Uterus (tissue), 2 donors: ENCODE measurements at regions not wholly inside any gene's neighbourhood (a gene's known extent, or its start where the extent isn't known, plus 50 kb on each side); places are given as distances from the start of the nearest gene placed in this dataset.

Source experiments
- POLR2A ChIP-seq, 2 donors: fragments of 450-650 bp; IDR thresholded peaks; one replicate each; pipeline ENCODE4 v1.6.1; 2016; ENCODE audit warnings: antibody characterized with exemption in 2 of 2, mild to moderate bottlenecking in 1 of 2, moderate library complexity in 1 of 2
- TF ChIP-seq, protein P1 (sequence below), 4 experiments: fragments of 200-600 bp in 2 of 4; fragments of 450-650 bp in 2 of 4; sonication (generic) in 2 of 4; IDR thresholded peaks; one replicate each; pipeline ENCODE4 v1.5.1; 2016 to 2019; ENCODE audit warnings: antibody characterized with exemption in 4 of 4, mild to moderate bottlenecking in 2 of 4, moderate library complexity in 1 of 4

DNA sequence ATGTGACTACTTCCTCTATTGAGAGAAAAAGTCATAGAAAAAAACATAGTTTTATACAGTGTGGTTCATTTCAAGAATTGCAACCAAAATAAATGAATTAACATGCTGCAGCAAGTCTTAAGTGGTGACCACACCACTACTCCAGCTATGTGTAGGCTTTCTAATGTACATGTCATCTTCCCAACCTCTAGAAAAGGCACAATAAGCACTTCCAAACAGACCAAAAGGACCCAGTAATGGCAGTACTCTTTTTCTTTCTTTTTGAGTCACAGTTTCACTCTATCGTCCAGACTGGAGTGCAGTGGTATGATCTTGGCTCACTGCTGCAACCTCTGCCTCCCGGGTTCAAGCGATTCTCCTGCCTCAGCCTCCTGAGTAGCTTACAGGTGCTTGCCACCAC is 219.3 kb upstream of the KBTBD8 start:
- TF ChIP-seq, protein P1, sequence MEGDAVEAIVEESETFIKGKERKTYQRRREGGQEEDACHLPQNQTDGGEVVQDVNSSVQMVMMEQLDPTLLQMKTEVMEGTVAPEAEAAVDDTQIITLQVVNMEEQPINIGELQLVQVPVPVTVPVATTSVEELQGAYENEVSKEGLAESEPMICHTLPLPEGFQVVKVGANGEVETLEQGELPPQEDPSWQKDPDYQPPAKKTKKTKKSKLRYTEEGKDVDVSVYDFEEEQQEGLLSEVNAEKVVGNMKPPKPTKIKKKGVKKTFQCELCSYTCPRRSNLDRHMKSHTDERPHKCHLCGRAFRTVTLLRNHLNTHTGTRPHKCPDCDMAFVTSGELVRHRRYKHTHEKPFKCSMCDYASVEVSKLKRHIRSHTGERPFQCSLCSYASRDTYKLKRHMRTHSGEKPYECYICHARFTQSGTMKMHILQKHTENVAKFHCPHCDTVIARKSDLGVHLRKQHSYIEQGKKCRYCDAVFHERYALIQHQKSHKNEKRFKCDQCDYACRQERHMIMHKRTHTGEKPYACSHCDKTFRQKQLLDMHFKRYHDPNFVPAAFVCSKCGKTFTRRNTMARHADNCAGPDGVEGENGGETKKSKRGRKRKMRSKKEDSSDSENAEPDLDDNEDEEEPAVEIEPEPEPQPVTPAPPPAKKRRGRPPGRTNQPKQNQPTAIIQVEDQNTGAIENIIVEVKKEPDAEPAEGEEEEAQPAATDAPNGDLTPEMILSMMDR (IDR thresholded peaks at IDR 0.05): no peak
- TF ChIP-seq POLR2A (IDR thresholded peaks at IDR 0.05): no peak
